Astrocyte (in vitro differentiated cells and primary cell): ENCODE measurements at regions not wholly inside any gene's neighbourhood (a gene's known extent, or its start where the extent isn't known, plus 50 kb on each side); places are given as distances from the start of the nearest gene placed in this dataset.

Experiments used
- DNase-seq: peaks from one replicate; pipeline ENCODE4 v3.0.0-alpha.2; 2010; ENCODE audit warnings: low read depth
- FAIRE-seq: peaks from 2 replicates; lab custom pipeline; 2011; peaks lifted over from hg19 to GRCh38; lab: Jason Lieb, UNC
- H2AFZ ChIP-seq: 2 replicates; pipeline ENCODE4 v1.6.0; 2012; ENCODE audit warnings: low read depth, low read length, inconsistent platforms
- H3K27ac ChIP-seq: 2 replicates; pipeline ENCODE4 v1.5.1; 2011; ENCODE audit warnings: low read depth, low read length, inconsistent platforms
- H3K27me3 ChIP-seq: 2 replicates; pipeline ENCODE4 v1.6.0; 2011; ENCODE audit warnings: low read length, inconsistent platforms; ENCODE audit not compliant: insufficient read depth
- H3K36me3 ChIP-seq: 2 replicates; pipeline ENCODE4 v1.5.1; 2011; ENCODE audit warnings: low read length, inconsistent platforms; ENCODE audit not compliant: insufficient read depth
- H3K4me1 ChIP-seq: 2 replicates; pipeline ENCODE4 v1.5.1; 2011; ENCODE audit warnings: low read length, inconsistent platforms; ENCODE audit not compliant: insufficient read depth
- H3K4me2 ChIP-seq: 2 replicates; pipeline ENCODE4 v1.6.0; 2012; ENCODE audit warnings: low read length, inconsistent platforms
- H3K4me3 ChIP-seq: 2 replicates; pipeline ENCODE4 v1.5.1; 2011; ENCODE audit warnings: low read depth, mild to moderate bottlenecking, low read length, inconsistent platforms; ENCODE audit not compliant: insufficient read depth
- H3K79me2 ChIP-seq: 2 replicates; pipeline ENCODE4 v1.6.0; 2012; ENCODE audit warnings: mild to moderate bottlenecking, low read length, inconsistent platforms; ENCODE audit not compliant: insufficient read depth
- H3K9ac ChIP-seq: 2 replicates; pipeline ENCODE4 v1.6.0; 2012; ENCODE audit warnings: mild to moderate bottlenecking, low read length, inconsistent platforms
- H3K9me3 ChIP-seq: 2 replicates; pipeline ENCODE4 v1.5.1; 2012; ENCODE audit warnings: low read depth, mild to moderate bottlenecking, low read length, inconsistent platforms; ENCODE audit not compliant: insufficient read depth
- H4K20me1 ChIP-seq: 2 replicates; pipeline ENCODE4 v1.6.0; 2012; ENCODE audit warnings: low read length, inconsistent platforms; ENCODE audit not compliant: insufficient read depth
- H3K27ac Mint-ChIP-seq: one replicate; pipeline ENCODE4 v1.8.0; 2021; ENCODE audit warnings: mild to moderate bottlenecking, mixed read lengths; ENCODE audit not compliant: unreplicated experiment
- H3K27me3 Mint-ChIP-seq: one replicate; pipeline ENCODE4 v1.8.0; 2021; ENCODE audit warnings: low read depth, mixed read lengths; ENCODE audit not compliant: unreplicated experiment
- H3K36me3 Mint-ChIP-seq: one replicate; pipeline ENCODE4 v1.8.0; 2021; ENCODE audit warnings: low read depth, mixed read lengths; ENCODE audit not compliant: unreplicated experiment
- H3K4me1 Mint-ChIP-seq: one replicate; pipeline ENCODE4 v1.8.0; 2021; ENCODE audit warnings: low read depth, mixed read lengths; ENCODE audit not compliant: unreplicated experiment
- H3K4me3 Mint-ChIP-seq: one replicate; pipeline ENCODE4 v1.8.0; 2021; ENCODE audit warnings: mild to moderate bottlenecking, moderate library complexity, mixed read lengths; ENCODE audit not compliant: unreplicated experiment
- H3K9me3 Mint-ChIP-seq: one replicate; pipeline ENCODE4 v1.8.0; 2021; ENCODE audit warnings: mild to moderate bottlenecking, mixed read lengths; ENCODE audit not compliant: unreplicated experiment
- EZH2 ChIP-seq: IDR thresholded peaks from 2 replicates; pipeline ENCODE4 v1.6.1; 2012; ENCODE audit warnings: mild to moderate bottlenecking, low read length, inconsistent platforms; ENCODE audit not compliant: insufficient read depth
- TF ChIP-seq, protein P1 (sequence below): IDR thresholded peaks from 2 replicates; pipeline ENCODE4 v1.5.1; 2011; ENCODE audit warnings: low read depth, mild to moderate bottlenecking, inconsistent platforms, low read length, moderate library complexity; ENCODE audit not compliant: insufficient read depth

- peaks cover 19% of the 10 kb centered on the region for H3K27me3 Mint-ChIP-seq
- H3K4me3 Mint-ChIP-seq = no peak overlapping the region
- H3K79me2 ChIP-seq = no peaks in the 10 kb centered on the region
- H4K20me1 ChIP-seq = no peaks in the 10 kb centered on the region
- H3K27ac Mint-ChIP-seq = no peak overlapping the region
- H3K9me3 ChIP-seq = no peaks in the 10 kb centered on the region
- no peak overlapping the region for H3K4me3 ChIP-seq
- H3K9ac ChIP-seq = no peak overlapping the region
- H3K27me3 ChIP-seq = peaks cover 35% of the 10 kb centered on the region
- H3K4me1 Mint-ChIP-seq = no peaks in the 10 kb centered on the region
- TF ChIP-seq EZH2 = no peak
- TF ChIP-seq, protein P1, sequence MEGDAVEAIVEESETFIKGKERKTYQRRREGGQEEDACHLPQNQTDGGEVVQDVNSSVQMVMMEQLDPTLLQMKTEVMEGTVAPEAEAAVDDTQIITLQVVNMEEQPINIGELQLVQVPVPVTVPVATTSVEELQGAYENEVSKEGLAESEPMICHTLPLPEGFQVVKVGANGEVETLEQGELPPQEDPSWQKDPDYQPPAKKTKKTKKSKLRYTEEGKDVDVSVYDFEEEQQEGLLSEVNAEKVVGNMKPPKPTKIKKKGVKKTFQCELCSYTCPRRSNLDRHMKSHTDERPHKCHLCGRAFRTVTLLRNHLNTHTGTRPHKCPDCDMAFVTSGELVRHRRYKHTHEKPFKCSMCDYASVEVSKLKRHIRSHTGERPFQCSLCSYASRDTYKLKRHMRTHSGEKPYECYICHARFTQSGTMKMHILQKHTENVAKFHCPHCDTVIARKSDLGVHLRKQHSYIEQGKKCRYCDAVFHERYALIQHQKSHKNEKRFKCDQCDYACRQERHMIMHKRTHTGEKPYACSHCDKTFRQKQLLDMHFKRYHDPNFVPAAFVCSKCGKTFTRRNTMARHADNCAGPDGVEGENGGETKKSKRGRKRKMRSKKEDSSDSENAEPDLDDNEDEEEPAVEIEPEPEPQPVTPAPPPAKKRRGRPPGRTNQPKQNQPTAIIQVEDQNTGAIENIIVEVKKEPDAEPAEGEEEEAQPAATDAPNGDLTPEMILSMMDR = no peak
- H3K9me3 Mint-ChIP-seq = no peaks in the 10 kb centered on the region
- no peak for DNase-seq
- no peak for FAIRE-seq
- H3K4me2 ChIP-seq = no peak overlapping the region
- no peak overlapping the region for H2AFZ ChIP-seq
- H3K36me3 Mint-ChIP-seq = no peaks in the 10 kb centered on the region
- no peaks in the 10 kb centered on the region for H3K36me3 ChIP-seq
- no peak overlapping the region for H3K27ac ChIP-seq
- no peaks in the 10 kb centered on the region for H3K4me1 ChIP-seq
Measured at GRCh38 chr3:11739706-11740105, 96.0 kb upstream of the VGLL4 start.

GRCh38 chr3:11739123-11739522 lies 95.4 kb upstream of the VGLL4 start:
- Histone ChIP-seq H3K4me3 (no peak overlapping the region), H3K9me3 (no peaks in the 10 kb centered on the region), H3K9ac (no peak overlapping the region), H3K79me2 (no peaks in the 10 kb centered on the region), H4K20me1 (no peaks in the 10 kb centered on the region), H3K36me3 (no peaks in the 10 kb centered on the region), H2AFZ (no peak overlapping the region), H3K27me3 (peaks cover 35% of the 10 kb centered on the region), H3K27ac (no peak overlapping the region), H3K4me2 (no peak overlapping the region), H3K4me1 (no peaks in the 10 kb centered on the region)
- H3K27me3 Mint-ChIP-seq = peaks cover 19% of the 10 kb centered on the region
- FAIRE-seq (no peak), DNase-seq (no peak)
- H3K36me3 Mint-ChIP-seq = no peaks in the 10 kb centered on the region
- H3K9me3 Mint-ChIP-seq = no peaks in the 10 kb centered on the region
- H3K4me3 Mint-ChIP-seq = no peak overlapping the region
- H3K27ac Mint-ChIP-seq = no peak overlapping the region
- TF ChIP-seq, protein P1 = no peak
- no peak for TF ChIP-seq EZH2
- no peaks in the 10 kb centered on the region for H3K4me1 Mint-ChIP-seq

GRCh38 chr3:11737742-11738141 lies 94.0 kb upstream of the VGLL4 start:
- no peak overlapping the region for H3K27ac Mint-ChIP-seq
- Histone ChIP-seq H3K27me3 (peaks cover 35% of the 10 kb centered on the region), H3K4me2 (no peak overlapping the region), H3K9ac (no peak overlapping the region), H3K4me1 (no peaks in the 10 kb centered on the region), H3K9me3 (no peaks in the 10 kb centered on the region), H3K79me2 (no peaks in the 10 kb centered on the region), H4K20me1 (no peaks in the 10 kb centered on the region), H2AFZ (no peak overlapping the region), H3K36me3 (no peaks in the 10 kb centered on the region), H3K27ac (no peak overlapping the region), H3K4me3 (no peak overlapping the region)
- H3K36me3 Mint-ChIP-seq = no peaks in the 10 kb centered on the region
- no peak overlapping the region for H3K4me3 Mint-ChIP-seq
- H3K4me1 Mint-ChIP-seq = no peaks in the 10 kb centered on the region
- TF ChIP-seq EZH2 = no peak
- TF ChIP-seq, protein P1 = no peak
- FAIRE-seq (no peak), DNase-seq (no peak)
- peaks cover 15% of the 10 kb centered on the region for H3K27me3 Mint-ChIP-seq
- peaks cover 4% of the 10 kb centered on the region for H3K9me3 Mint-ChIP-seq
